ENCODE measurements at regions not wholly inside any gene's neighbourhood (a gene's known extent, or its start where the extent isn't known, plus 50 kb on each side); places are given as distances from the start of the nearest gene placed in this dataset.
"Not testable (repeated sequence)": the region's sequence is repeated elsewhere in the genome, so short reads cannot be mapped to it uniquely, and the experiment has no call there.

- no peak for DNase-seq
Measured at GRCh38 chr5:136738829-136739228, 373.5 kb upstream of the TRPC7 start.

- no peak for DNase-seq
Measured at GRCh38 chr5:136736021-136736420, 370.7 kb upstream of the TRPC7 start.

GRCh38 chr5:136735611-136736010, 370.3 kb upstream of the TRPC7 start:
- not testable (repeated sequence) for DNase-seq

- DNase-seq = no peak
Measured at GRCh38 chr5:136734628-136735027, 369.3 kb upstream of the TRPC7 start.

GRCh38 chr5:136732751-136733150, 367.4 kb upstream of the TRPC7 start:
- DNase-seq = no peak

GRCh38 chr5:136731241-136731900, 366.0 kb upstream of the TRPC7 start:
- no peak for DNase-seq

GRCh38 chr5:136730426-136730825, 365.1 kb upstream of the TRPC7 start:
- DNase-seq = no peak

GRCh38 chr5:136729901-136730355, 364.6 kb upstream of the TRPC7 start:
- no peak for DNase-seq

GRCh38 chr5:136726506-136726905, 361.2 kb upstream of the TRPC7 start:
- DNase-seq = no peak

GRCh38 chr5:136724161-136724560, 358.8 kb upstream of the TRPC7 start:
- no peak for DNase-seq

GRCh38 chr5:136722581-136722980, 357.2 kb upstream of the TRPC7 start:
- DNase-seq = no peak

- no peak for DNase-seq
Measured at GRCh38 chr5:136722086-136722485, 356.7 kb upstream of the TRPC7 start.

GRCh38 chr5:136720674-136721073, 355.3 kb upstream of the TRPC7 start:
- no peak for DNase-seq

- no peak for DNase-seq
Measured at GRCh38 chr5:136717917-136718316, 352.6 kb upstream of the TRPC7 start.

GRCh38 chr5:136714286-136714685, 348.9 kb upstream of the TRPC7 start:
- no peak for DNase-seq

- no peak for DNase-seq
Measured at GRCh38 chr5:136712628-136713027, 347.3 kb upstream of the TRPC7 start.

- no peak for DNase-seq
Measured at GRCh38 chr5:136710834-136711233, 345.5 kb upstream of the TRPC7 start.

GRCh38 chr5:136703706-136704105, 338.4 kb upstream of the TRPC7 start:
- DNase-seq = no peak

- no peak for DNase-seq
Measured at GRCh38 chr5:136703036-136703435, 337.7 kb upstream of the TRPC7 start.

- DNase-seq = no peak
Measured at GRCh38 chr5:136701191-136701590, 335.8 kb upstream of the TRPC7 start.

- DNase-seq = no peak
Measured at GRCh38 chr5:136699651-136700050, 334.3 kb upstream of the TRPC7 start.

- DNase-seq = no peak
Measured at GRCh38 chr5:136698970-136699369, 333.6 kb upstream of the TRPC7 start.

GRCh38 chr5:136694258-136694657, 328.9 kb upstream of the TRPC7 start:
- no peak for DNase-seq

GRCh38 chr5:136689552-136689951, 324.2 kb upstream of the TRPC7 start:
- DNase-seq = no peak

GRCh38 chr5:136686192-136686872, 321.0 kb upstream of the TRPC7 start:
- peak; percentile 3 for DNase-seq

Data from RPMI8226 (cell line).